Colon (tissue), 2 donors: ENCODE measurements at regions not wholly inside any gene's neighbourhood (a gene's known extent, or its start where the extent isn't known, plus 50 kb on each side); places are given as distances from the start of the nearest gene placed in this dataset.
"Not testable (repeated sequence)": the region's sequence is repeated elsewhere in the genome, so short reads cannot be mapped to it uniquely, and the experiment has no call there.

Experiments
- FAIRE-seq: peaks from 2 replicates; lab custom pipeline; 2012; peaks lifted over from hg19 to GRCh38; lab: Jason Lieb, UNC
- donor health status: control.
- donor health status: control.

DNA sequence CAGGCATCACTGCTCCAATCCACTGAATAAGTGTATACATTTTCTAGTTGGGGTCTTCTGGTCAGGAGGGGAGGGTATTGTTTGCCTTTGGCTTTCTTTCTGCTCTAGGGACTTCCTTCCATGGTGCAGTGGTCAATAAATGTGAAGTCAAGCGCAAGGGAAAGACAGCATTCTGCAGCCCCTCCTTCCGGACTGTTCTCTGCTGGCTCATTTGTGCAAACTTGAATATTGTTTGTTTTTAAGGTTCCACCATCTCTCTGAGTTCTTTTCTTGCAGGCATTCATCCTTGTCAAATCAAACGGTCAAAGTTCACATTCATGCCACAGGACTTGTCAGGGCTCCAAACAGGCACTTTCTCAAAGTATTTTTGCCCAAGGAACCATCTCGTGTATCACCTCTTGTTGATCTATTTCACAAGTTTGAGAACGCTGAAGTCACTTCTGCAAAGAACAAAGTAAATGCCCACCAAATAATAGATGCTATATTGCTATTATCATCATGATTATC is 205.6 kb upstream of the KAZN start:
- FAIRE-seq: no peak

DNA sequence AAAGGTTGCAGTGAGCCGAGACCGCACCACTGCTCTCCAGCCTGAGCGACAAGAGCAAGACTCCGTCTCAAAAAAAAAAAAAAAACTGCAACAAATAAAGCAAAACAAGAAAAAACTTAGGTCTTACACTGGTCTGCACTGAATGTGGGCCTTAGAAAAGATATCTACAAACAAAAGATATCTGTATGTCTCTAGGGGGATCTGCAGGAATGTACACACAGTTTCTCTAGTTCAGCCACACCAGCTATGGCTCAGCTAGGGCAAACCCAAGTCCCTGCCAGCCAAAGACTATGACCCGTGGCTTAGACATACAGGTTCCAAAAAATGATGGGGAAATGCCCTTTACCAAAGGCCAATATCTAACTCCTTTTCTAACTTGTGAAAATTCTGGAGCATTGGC is 202.4 kb upstream of the KAZN start:
- no peak for FAIRE-seq

DNA sequence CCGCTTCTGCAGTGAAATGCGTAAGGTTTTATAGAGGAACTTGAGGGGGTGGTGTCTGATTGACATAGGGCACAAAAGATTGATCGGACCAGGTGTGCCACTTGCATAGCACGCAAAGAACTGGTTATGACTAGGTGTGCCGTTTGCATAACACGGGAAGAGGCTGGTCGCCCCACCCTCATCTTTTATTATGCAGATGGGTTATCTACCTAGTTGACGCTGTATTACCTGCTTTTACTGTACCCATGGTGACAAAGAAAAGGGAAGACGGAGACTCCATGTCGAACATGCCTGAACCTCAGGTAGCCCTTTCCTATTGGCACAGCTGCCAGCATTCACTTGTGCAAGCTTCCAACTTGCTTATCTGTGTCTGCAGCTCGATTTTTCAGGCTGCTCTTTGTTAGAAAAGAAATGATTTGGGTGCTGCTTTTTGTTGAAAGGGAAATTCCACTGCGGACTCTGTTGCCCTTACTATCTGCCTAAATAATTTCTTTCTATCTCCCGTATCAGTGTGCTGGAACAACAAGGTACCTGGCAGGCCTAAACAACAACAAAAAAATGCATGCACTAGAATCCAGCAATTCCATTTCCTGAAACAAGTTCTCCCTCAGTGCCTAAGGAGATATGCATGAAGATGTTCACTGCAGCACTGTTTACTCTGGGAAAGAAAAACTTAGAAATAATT is 194.4 kb upstream of the KAZN start:
- FAIRE-seq: no peak

DNA sequence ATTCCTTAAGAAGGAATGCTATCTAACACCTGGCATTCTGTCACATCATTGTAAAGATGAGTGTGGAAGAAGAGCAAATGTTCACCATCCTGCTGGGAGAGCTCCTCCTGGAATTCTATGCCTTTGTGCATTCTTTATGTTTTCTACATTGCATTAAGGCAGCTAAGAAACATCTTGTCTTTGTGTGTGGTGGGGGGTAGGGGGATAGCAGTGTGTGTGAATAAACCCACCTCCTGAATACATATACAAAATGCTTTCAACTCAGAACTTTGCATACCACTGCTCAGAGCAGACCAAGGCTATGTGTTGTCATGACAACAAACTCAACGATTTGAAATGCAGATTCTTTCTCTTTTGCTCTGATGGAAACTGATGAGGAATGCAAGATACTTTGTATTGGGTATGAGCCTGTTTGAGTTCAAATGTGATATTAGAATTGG is 193.6 kb upstream of the KAZN start:
- FAIRE-seq: no peak

DNA sequence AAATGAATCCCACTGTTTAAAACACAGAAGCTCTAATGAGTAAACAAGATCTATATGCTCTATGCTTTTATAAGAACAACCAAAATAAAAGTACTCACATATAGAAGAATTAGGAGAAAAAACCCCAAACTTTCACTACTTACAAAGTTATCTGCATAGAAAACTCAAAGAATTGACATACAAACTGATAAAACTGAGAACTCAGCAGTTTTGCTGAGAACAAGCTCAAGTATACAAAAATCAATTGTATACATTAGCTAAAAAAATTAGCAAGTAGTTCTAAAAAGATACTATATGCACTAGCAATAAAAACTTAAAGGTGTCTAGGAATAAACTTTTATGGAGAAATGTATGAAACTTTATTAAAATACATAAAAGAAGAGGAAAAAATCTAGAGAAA is 186.2 kb upstream of the KAZN start:
- FAIRE-seq: no peak

DNA sequence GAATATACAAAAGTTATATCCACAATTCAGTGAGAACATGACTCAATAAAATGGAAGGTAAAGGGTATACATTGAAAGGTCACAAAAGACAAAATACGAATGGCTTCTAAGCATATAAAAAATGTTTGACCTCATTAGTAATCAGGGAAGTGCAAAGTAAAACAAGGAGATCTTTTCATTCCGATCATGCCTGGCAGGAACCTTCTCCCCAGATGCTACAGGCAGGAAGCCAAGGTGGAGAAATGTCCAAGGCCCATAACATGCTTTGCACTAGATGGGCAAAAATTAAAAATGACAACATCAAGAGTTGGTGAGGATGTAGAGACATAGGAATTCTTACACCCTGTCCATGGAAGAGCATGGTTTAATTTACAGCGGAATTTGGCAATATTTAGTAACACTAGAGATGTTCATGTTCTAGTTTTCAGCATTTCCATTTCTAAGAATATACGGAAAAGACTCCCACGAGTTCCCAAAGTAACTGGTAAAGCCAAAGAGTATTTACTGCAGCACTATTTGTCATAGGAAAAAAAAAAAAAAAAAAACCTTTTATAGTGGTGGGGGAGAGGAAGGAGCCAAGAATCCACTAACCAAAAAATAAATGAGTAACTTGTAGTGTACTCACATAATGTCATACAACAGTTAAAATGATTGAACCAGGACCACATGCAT is 184.5 kb upstream of the KAZN start:
- no peak for FAIRE-seq

DNA sequence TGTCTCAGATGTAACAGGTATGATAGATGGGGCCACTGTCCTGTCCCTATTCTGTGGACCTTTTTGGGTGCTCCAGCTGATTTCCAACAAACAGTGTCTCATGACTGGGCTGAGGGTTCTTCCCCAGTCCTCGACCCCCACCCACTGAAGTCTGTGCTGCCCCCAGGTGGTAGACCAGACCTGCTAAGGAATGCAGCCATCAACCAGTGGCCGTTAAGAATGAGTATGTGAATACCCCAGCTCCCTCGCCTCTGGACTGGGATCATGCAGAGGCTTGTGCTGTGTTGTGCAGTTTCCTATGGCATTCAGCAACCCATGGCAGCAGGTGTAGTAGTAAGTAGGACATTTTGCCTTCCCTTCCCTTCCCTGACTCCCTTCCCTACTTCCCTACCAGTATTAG is 183.1 kb upstream of the KAZN start:
- no peak for FAIRE-seq

DNA sequence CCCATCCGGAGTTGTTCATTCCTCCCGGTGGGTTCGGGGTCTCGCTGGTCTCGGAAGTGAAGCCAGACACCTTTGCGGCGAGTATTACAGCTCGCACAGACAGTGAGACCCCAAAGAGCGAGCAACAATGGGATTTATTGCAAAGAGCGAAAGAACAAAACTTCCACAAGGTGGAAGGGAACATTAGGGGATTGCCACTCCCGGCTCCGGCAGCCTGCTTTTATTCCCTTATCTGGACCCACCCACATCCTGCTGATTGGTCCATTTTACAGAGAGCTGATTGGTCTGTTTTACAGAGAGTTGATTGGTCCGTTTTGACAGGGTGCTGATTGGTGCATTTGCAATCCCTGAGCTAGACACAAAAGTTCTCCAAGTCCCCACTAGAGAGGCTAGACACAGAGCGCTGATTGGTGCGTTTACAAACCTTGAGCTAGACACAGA is 178.7 kb upstream of the KAZN start:
- not testable (repeated sequence) for FAIRE-seq

DNA sequence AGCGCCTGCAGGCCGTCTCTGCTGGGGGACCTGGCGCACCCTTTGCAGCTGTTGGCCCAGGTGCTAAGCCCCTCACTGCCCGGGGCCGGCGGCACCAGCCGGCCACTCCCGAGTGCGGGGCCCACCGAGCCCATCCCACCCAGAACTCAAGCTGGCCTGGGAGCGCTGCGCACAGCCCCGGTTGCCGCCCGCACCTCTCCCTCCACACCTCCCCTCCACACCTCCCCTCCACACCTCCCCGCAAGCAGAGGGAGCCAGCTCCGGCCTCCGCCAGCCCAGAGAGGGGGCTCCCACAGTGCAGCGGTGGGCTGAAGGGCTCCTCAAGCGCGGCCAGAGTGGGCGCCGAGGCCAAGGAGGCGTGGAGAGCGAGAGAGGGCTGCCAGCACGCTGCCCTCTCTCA is 177.8 kb upstream of the KAZN start:
- FAIRE-seq: no peak

DNA sequence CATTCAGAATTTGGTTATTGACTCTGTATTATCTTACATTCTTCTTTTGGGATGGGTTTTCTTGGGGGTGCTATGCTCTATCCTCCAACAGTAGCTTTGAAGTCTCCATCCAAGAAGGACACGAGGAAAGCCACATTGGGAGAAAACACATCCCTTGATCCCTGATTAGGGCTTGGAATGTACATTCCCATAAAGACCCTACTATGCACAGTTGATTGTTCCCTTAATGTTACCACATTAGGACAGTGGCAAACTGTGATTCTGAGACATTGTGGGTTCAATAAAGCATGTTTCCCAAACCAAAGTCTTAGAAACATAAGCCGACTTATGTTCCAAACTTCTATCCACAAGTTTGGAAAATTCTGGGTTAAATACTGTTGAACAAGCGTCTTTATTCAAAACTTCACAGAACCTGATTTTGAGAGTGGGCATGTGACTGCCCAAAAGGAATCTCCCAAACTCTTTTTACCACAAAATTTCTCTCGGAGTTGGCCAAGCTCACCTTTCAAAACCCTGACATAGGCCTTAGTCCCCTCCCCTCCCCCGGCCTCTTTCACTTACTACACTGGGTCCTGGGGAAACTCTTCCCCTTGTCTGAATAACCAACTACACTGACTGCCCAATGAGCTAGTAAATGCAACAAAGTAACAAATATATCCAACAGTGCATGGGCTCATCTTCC is 177.0 kb upstream of the KAZN start:
- no peak for FAIRE-seq

DNA sequence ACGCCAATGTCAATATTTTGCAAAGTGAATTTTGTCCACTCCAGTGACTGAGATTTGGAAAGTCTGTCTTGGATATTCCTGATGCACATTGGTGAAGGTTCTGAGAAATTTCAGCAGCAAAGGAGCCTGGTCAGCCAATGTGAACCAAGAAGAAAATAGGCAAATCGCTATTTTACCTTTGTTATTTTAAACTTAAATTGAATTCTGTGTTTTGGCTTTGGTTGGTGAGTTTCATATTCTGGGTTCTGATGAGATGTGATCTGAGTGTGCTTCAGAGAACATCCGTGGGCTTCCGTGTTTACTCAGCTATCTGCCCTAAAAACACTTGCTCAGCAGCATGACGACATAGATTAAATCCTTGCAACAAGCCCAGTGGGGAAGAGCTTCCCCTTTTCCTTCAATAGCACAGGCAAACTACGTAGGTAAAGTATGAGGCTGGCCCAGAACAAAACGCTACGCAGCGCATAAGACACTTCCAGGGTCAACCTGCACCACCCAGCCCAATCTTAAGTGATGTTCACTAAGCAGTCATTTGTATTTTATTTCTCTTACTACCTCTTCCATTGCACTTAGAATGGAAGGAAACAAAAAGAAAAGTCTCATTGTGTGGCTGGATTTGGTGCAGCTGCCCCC is 176.4 kb upstream of the KAZN start:
- FAIRE-seq: no peak

DNA sequence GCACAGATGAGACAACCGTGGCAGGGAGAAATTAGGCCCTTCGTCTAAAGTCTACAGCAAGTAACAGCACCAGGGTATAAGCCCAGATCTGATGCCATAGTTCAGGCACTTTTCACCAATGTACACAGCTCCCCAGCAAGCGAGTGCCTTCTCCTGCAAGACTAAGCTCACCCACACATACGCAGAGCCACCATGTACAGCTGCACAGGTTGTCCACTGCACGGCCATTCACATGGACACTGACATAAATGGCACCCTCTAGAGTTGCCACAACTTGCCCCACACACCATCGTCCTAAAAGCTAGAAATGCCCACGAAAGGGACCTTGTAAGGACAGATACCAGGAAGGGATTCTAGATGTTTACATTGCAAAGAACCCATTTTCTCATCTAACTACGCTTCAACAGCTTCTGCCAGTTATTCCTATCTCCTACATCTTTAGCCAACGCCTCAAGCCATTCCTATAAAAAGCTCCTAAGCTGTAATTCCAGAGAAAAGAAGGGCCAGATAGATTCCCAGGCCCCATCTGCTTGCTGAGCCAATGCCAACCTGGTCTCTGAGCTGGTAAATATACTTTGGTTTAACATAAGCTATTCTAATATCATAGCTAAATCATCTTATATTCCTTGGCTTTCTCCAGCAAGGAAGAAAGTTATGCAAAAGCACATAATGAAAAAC is 174.0 kb upstream of the KAZN start:
- FAIRE-seq: no peak

DNA sequence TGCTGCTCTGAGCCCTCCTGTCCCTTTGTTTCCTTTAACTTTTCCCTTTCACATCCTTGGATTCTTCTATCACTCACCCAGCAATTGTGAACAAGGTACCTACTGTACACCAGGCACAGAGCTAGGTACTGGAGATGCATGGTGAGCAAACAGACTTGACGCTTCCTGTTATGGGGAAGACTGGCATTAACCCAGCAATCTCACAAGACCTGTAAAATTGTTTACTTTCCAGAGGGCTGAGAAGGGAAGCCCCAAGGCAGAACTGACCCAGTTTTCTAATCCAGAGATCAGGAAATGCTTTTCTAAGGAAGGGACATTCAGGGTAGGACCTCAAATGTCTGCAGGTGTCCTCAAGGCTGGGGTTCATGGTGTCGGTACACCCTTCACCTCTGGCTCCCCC is 171.6 kb upstream of the KAZN start:
- FAIRE-seq: no peak

DNA sequence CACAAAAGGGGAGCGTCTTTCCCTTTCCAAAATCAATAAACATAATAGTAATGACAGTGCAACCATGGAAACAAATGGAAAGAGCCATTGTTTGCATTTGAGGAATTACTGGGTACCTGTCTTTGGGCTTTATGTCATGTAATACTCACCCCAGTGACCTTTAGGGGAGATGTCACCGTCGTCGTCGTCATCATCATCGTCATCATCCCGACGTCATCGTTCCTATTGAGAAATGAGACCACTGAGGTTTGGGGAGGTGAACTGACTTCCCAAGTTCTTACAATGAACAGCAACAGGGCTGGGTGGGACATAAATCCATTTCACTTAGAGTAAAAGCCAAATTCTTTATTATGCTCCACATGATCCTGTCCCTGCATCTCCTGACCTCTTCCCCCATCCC is 168.9 kb upstream of the KAZN start:
- no peak for FAIRE-seq

DNA sequence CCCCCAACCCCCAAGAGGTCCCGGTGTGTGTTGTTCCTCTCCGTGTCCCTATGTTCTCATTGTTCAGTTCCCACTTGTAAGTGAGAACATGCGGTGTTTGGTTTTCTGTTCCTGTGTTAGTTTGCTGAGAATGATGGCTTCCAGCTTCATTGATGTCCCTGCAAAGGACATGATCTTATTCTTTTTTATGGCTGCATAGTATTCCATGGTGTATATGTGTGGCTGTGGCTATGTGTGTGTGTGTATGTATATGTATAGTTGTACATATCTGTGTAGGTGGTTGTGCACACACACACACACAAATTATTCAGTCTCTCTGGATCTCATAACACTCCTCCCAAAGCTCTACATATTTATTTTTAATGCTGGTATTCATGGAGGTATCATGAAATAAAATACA is 165.8 kb upstream of the KAZN start:
- not testable (repeated sequence) for FAIRE-seq

DNA sequence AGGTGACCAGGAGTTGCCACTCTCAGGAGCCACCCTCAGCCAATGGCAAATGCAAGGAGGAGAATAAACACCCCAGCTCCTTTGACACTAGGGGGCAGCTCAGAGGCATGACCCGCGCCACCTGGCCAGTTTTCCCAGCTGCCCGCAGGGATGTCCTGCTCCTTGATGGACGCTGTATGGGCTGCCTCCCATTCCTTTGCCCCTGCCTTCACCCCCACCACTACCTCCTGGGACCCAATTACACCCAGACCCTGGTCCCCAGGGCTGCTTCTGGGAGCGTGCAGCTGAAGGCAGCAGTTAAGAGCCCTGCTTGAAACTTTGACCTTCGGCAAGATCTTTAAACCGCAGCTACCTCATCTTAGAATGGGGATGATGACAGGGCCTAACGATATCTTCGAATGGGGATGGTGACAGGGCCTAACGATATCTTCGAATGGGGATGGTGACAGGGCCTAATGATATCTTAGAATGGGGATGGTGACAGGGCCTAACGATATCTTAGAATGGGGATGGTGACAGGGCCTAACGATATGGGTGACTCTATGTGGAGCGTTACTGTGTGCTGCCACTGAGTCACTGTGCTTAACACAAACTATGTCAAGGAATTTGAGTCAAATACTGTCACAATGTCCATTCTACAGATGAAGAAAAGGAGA is 163.0 kb upstream of the KAZN start:
- FAIRE-seq: no peak

DNA sequence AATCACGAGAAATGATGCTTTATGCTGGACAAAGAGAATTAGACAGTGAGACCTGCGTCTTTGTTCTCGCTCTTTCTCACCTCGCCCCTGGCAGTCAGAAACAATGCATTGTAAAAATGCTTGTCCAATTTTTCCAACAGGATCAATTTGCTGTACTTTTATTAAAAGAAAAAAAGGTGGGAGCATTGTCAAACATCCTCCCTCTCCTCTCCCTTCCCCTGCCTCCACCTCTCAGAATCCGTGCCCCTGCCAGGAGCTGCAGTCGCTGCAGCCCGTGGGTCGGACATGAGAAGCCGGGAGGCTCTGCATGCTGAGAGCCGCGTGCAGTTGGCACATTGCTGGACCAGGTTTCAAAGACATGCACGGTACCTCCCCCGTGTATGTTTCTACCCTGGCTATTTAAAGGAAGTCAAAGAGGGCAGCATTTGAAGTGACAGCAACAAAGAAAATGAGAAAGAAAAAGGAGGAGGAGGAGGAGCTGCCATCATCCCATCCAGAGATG is 161.0 kb upstream of the KAZN start:
- no peak for FAIRE-seq

DNA sequence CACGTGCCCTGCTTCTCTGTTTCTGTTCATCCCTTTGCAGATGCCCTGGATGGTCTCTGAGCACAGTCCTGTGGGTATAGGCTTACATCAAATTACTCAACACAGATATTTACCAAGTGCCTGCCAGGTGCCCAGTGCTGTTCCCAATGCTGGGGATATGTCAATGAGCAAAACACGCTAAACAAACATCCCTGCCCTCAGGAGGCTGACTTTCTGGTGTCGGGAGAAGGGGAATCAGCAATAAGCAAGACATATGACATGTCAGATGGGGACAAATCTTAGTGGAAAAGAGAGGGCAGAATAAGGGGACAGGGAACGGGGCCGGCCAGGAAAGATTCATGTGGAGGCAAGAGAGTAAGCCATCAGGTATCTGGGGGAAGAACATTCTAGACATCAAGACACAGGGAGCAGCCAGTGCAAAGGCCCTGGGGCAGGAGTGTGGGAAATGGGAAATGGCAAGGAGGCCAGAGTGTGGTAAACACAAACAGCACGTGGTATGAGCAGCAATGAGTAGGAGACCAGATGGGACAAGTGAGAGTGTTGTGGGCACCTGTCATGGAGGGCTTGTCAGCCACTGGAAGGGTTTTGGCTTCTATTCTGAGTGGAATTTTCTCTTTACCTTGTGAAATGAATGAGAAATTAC is 160.2 kb upstream of the KAZN start:
- FAIRE-seq: no peak

DNA sequence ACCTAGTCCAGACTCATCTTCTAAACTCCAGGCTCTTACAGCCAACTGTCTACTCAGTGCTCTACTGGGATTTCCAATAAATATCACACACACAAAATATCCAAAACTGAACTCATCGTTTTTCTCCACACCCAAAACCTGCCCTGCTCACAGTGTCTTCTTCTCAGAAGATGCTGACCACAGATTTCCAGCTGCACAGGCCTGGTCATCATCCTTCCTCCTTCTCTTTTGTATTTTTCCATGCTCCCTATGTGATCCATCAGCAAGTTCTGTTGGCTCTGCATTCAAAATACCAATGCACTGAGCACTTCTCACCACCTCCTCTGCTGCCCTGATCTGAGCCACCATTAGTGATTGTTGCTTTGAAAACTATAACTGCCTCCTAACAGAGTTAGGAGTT is 159.5 kb upstream of the KAZN start:
- no peak for FAIRE-seq

DNA sequence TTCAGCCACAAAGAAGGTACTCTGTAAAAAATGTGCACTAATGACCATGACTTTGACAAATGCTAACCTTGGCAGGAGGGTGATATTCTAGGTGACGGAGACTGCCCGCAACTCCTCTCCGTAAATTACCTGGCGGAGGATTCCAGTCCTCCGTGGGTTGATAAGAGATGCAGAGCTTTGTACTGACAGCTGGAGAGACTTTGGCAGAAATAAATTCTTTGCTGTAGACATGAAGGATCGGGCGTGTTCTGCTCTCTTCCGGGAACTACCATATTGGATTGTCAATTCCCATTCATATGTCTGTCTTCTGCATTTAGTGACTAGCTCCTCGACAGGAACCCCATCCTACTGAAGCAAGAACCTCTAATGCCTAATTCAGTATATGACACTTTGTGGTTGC is 158.3 kb upstream of the KAZN start:
- no peak for FAIRE-seq

DNA sequence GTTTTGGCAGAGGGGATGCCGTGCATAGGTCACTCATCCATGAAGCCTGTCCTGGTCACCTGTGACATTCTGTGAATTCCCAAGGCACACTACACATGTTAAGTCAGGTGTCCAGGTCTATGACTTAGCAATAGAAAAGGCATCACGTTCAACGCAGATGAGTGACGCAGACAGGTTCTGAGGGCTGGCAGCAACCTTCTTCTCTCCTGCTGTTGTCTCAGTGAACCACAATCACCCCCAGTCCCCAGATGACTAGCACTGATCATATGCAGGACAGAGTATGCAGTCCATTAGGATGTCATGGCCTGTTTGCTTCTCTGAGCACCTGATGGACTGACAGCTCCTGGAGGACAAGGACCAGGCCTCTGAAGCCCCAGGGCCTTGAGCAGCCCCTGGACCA is 157.8 kb upstream of the KAZN start:
- no peak for FAIRE-seq
